SK-N-SH (cell line): ENCODE measurements at regions not wholly inside any gene's neighbourhood (a gene's known extent, or its start where the extent isn't known, plus 50 kb on each side); places are given as distances from the start of the nearest gene placed in this dataset.

Source experiments
- CTCF ChIA-PET: fragments of 300-600, 350-600 bp; formaldehyde crosslinking; extraction: SDS; loops from one replicate; lab custom pipeline; 2021; lab: Yijun Ruan, JAX
- POLR2A ChIA-PET: fragments of 350-600 bp; sonication (Branson Sonifier 250); formaldehyde crosslinking; extraction: SDS; loops from one replicate; lab custom pipeline; 2020; ENCODE audit warnings: antibody characterized with exemption, inconsistent platforms; lab: Yijun Ruan, JAX
- DNase-seq: peaks from one replicate; pipeline ENCODE4 v3.0.0; 2012
- H2AFZ ChIP-seq: fragments of 200-600 bp; sonication (generic); 2 replicates; pipeline ENCODE4 v1.8.1; 2016; ENCODE audit warnings: antibody characterized with exemption, mild to moderate bottlenecking, low read depth
- H3F3A ChIP-seq: fragments of 200-600 bp; sonication (generic); replicated peaks from 2 replicates; pipeline ENCODE3; 2016; ENCODE audit warnings: antibody characterized with exemption, mild to moderate bottlenecking; ENCODE audit not compliant: insufficient read depth
- H3K27ac ChIP-seq, 2 experiments: fragments of 200-500 bp in 1 of 2; fragments of 200-600 bp in 1 of 2; sonication (Bioruptor generic) in 1 of 2; sonication (generic), shearing (Covaris generic) in 1 of 2; 2 replicates each; pipeline versions ENCODE4 v1.5.1 to v1.6.1; 2014 to 2016; ENCODE audit warnings: low read depth in 2 of 2, inconsistent platforms in 1 of 2, low read length in 1 of 2, mild to moderate bottlenecking in 1 of 2, mixed read lengths in 1 of 2
- H3K27me3 ChIP-seq: fragments of 200-600 bp; sonication (generic), shearing (Covaris generic); 2 replicates; pipeline ENCODE4 v1.6.1; 2016; ENCODE audit warnings: mixed run types; ENCODE audit not compliant: insufficient read depth
- H3K36me3 ChIP-seq, 2 experiments: fragments of 200-500 bp in 1 of 2; fragments of 200-600 bp in 1 of 2; sonication (Bioruptor generic) in 1 of 2; sonication (generic) in 1 of 2; replicated peaks in 1 of 2; 2 replicates each; pipeline versions ENCODE3 to v1.5.1; 2014 to 2016; ENCODE audit warnings: low read length in 1 of 2, mild to moderate bottlenecking in 1 of 2; ENCODE audit not compliant: insufficient read depth in 2 of 2, control insufficient read depth in 1 of 2
- H3K4me1 ChIP-seq, 2 experiments: fragments of 200-500 bp in 1 of 2; fragments of 200-600 bp in 1 of 2; sonication (Bioruptor generic) in 1 of 2; sonication (generic), shearing (Covaris generic) in 1 of 2; 2 replicates each; pipeline versions ENCODE4 v1.5.1 to v1.6.1; 2014 to 2016; ENCODE audit warnings: low read depth in 1 of 2, low read length in 1 of 2, mixed run types in 1 of 2; ENCODE audit not compliant: insufficient read depth in 2 of 2, control insufficient read depth in 1 of 2
- H3K4me2 ChIP-seq: fragments of 200-600 bp; sonication (generic), shearing (Covaris generic); 2 replicates; pipeline ENCODE4 v1.6.1; 2017; ENCODE audit warnings: mixed run types
- H3K4me3 ChIP-seq, 2 experiments: fragments of 200-500 bp in 1 of 2; fragments of 200-600 bp in 1 of 2; sonication (Bioruptor generic) in 1 of 2; sonication (generic), shearing (Covaris generic) in 1 of 2; 2 replicates each; pipeline versions ENCODE4 v1.5.1 to v1.8.1; 2014 to 2016; ENCODE audit warnings: low read depth in 2 of 2, inconsistent platforms in 1 of 2, low read length in 1 of 2, mild to moderate bottlenecking in 1 of 2, mixed read lengths in 1 of 2, moderate library complexity in 1 of 2
- H3K79me2 ChIP-seq: fragments of 200-600 bp; sonication (generic); 2 replicates; pipeline ENCODE4 v1.8.1; 2017; ENCODE audit warnings: mild to moderate bottlenecking; ENCODE audit not compliant: insufficient read depth
- H3K9ac ChIP-seq: fragments of 200-600 bp; sonication (generic); 2 replicates; pipeline ENCODE4 v1.6.1; 2017; ENCODE audit warnings: mixed run types
- H3K9me2 ChIP-seq: fragments of 200-600 bp; sonication (generic); 2 replicates; pipeline ENCODE4 v1.6.1; 2017; ENCODE audit warnings: mixed run types
- H3K9me3 ChIP-seq: fragments of 200-600 bp; sonication (generic); 2 replicates; pipeline ENCODE4 v1.6.1; 2017; ENCODE audit warnings: mixed run types, mild to moderate bottlenecking, moderate library complexity
- H4K20me1 ChIP-seq: fragments of 200-600 bp; sonication (generic); 2 replicates; pipeline ENCODE4 v1.6.1; 2017; ENCODE audit warnings: mild to moderate bottlenecking, mixed run types; ENCODE audit not compliant: insufficient read depth
- CTCF ChIP-seq: fragments of 200-600 bp; sonication (generic); IDR thresholded peaks from 2 replicates; pipeline ENCODE4 v1.6.1; 2017; ENCODE audit warnings: antibody characterized with exemption, mild to moderate bottlenecking, moderate library complexity
- ELF1 ChIP-seq: IDR thresholded peaks from 2 replicates; pipeline ENCODE4 v1.4.0; 2012
- EZH2phosphoT487 ChIP-seq: fragments of 200-600 bp; sonication (generic); IDR thresholded peaks from 2 replicates; pipeline ENCODE4 v1.6.1; 2017; ENCODE audit warnings: low read depth, mixed run types, mild to moderate bottlenecking, antibody characterized with exemption, moderate library complexity, borderline replicate concordance
- FOSL2 ChIP-seq: IDR thresholded peaks from 2 replicates; pipeline ENCODE4 v1.4.0; 2012; ENCODE audit warnings: low read depth, mild to moderate bottlenecking, moderate library complexity, borderline replicate concordance
- FOXJ3 ChIP-seq: sonication (generic); formaldehyde crosslinking; IDR thresholded peaks from 2 replicates; pipeline ENCODE4 v1.5.1; 2020; ENCODE audit warnings: mild to moderate bottlenecking, missing genetic modification reagents
- FOXM1 ChIP-seq: IDR thresholded peaks from 2 replicates; pipeline ENCODE4 v1.4.0; 2012; ENCODE audit warnings: low read depth, mild to moderate bottlenecking
- GABPA ChIP-seq: IDR thresholded peaks from 2 replicates; pipeline ENCODE4 v1.4.0; 2012; ENCODE audit warnings: low read depth, mild to moderate bottlenecking
- GATA2 ChIP-seq: sonication (generic); formaldehyde crosslinking; IDR thresholded peaks from 2 replicates; pipeline ENCODE4 v1.5.0; 2020; ENCODE audit warnings: mild to moderate bottlenecking, missing genetic modification reagents
- MEF2A ChIP-seq: IDR thresholded peaks from 2 replicates; pipeline ENCODE4 v1.4.0; 2012; ENCODE audit warnings: low read depth, borderline replicate concordance
- MXI1 ChIP-seq: IDR thresholded peaks from 2 replicates; pipeline ENCODE4 v1.6.1; 2012; ENCODE audit warnings: mild to moderate bottlenecking, low read depth, low read length, improper control_type of control experiment
- POLR2AphosphoS5 ChIP-seq: IDR thresholded peaks from 2 replicates; pipeline ENCODE4 v1.6.1; 2012; ENCODE audit warnings: low read depth, low read length
- RAD21 ChIP-seq: IDR thresholded peaks from 2 replicates; pipeline ENCODE4 v1.6.1; 2012; ENCODE audit warnings: mild to moderate bottlenecking, low read length
- REST ChIP-seq: IDR thresholded peaks from 2 replicates; pipeline ENCODE4 v1.6.1; 2012; ENCODE audit warnings: mild to moderate bottlenecking, low read depth, low read length, moderate library complexity
- TEAD4 ChIP-seq: IDR thresholded peaks from 2 replicates; pipeline ENCODE4 v1.4.0; 2012; ENCODE audit warnings: mild to moderate bottlenecking, borderline replicate concordance; ENCODE audit not compliant: insufficient read depth
- YY1 ChIP-seq: IDR thresholded peaks from 2 replicates; pipeline ENCODE4 v1.4.0; 2012; ENCODE audit warnings: low read depth, mild to moderate bottlenecking
- WGBS: methylation state at CpG from one replicate; pipeline ENCODE4 v1.1.6; 2017; ENCODE audit warnings: low lambda C conversion rate; 5-methylcytosine and 5-hydroxymethylcytosine counted together
- TF ChIP-seq, protein P1 (sequence below): IDR thresholded peaks from 2 replicates; pipeline ENCODE4 v1.4.0; 2012; ENCODE audit warnings: low read depth
- TF ChIP-seq, protein P2 (sequence below): fragments of 150-350 bp; IDR thresholded peaks from 2 replicates; pipeline ENCODE4 v1.6.1; 2016; ENCODE audit warnings: mild to moderate bottlenecking, low read depth, low read length

- H3K27ac ChIP-seq: no peak overlapping the region
- peaks cover 3% of the 10 kb centered on the region for H3F3A ChIP-seq
- peaks cover 0 to 6% of the 10 kb centered on the region in 2 experiments; a peak in 1 of 4 replicates for H3K4me1 ChIP-seq
- no peaks in the 10 kb centered on the region for H4K20me1 ChIP-seq
- no peaks in the 10 kb centered on the region for H3K79me2 ChIP-seq
- H3K4me3 ChIP-seq: no peak overlapping the region
- no peak overlapping the region for H2AFZ ChIP-seq
- no peaks in the 10 kb centered on the region for H3K9me2 ChIP-seq
- no peaks in the 10 kb centered on the region for H3K27me3 ChIP-seq
- H3K9me3 ChIP-seq: no peaks in the 10 kb centered on the region
- H3K36me3 ChIP-seq: no peaks in the 10 kb centered on the region
- H3K9ac ChIP-seq: no peak overlapping the region
- no peak for DNase-seq
- CTCF ChIA-PET: no interaction called here
- POLR2A ChIA-PET: no interaction called here
- H3K4me2 ChIP-seq: no peak overlapping the region
- TF ChIP-seq GATA2 (CRISPR knock-in tag) (no peak), GABPA (no peak), ELF1 (no peak), CTCF (no peak), MEF2A (no peak), FOSL2 (no peak), FOXJ3 (CRISPR knock-in tag) (no peak), FOXM1 (no peak), POLR2AphosphoS5 (no peak), RAD21 (no peak), REST (no peak), TEAD4 (no peak), YY1 (no peak), EZH2phosphoT487 (no peak), MXI1 (no peak)
- TF ChIP-seq, protein P1, sequence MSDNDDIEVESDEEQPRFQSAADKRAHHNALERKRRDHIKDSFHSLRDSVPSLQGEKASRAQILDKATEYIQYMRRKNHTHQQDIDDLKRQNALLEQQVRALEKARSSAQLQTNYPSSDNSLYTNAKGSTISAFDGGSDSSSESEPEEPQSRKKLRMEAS: no peak
- TF ChIP-seq, protein P2, sequence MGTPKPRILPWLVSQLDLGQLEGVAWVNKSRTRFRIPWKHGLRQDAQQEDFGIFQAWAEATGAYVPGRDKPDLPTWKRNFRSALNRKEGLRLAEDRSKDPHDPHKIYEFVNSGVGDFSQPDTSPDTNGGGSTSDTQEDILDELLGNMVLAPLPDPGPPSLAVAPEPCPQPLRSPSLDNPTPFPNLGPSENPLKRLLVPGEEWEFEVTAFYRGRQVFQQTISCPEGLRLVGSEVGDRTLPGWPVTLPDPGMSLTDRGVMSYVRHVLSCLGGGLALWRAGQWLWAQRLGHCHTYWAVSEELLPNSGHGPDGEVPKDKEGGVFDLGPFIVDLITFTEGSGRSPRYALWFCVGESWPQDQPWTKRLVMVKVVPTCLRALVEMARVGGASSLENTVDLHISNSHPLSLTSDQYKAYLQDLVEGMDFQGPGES: no peak
- 30% methylated on average over 12 of the region's 18 CpGs for WGBS
Observed at GRCh38 chr22:47329727-47330650, 567.5 kb downstream of the TBC1D22A start.
